A673 (cell line): ENCODE measurements at regions not wholly inside any gene's neighbourhood (a gene's known extent, or its start where the extent isn't known, plus 50 kb on each side); places are given as distances from the start of the nearest gene placed in this dataset.

Experiments used
- EZH2 ChIP-seq: fragments of 200-600 bp; sonication (generic); IDR thresholded peaks from 2 replicates; pipeline ENCODE4 v1.6.1; 2017; ENCODE audit warnings: borderline replicate concordance, low read depth, mild to moderate bottlenecking, mixed read lengths, antibody characterized with exemption, low read length; ENCODE audit not compliant: poor library complexity, severe bottlenecking
- TF ChIP-seq, protein P1 (sequence below): fragments of 300-800, 200-600 bp; sonication (generic); conservative IDR thresholded peaks from 2 replicates; pipeline ENCODE4 v1.5.1; 2017; ENCODE audit warnings: low read depth, mild to moderate bottlenecking, antibody characterized with exemption, low read length, moderate library complexity, mixed read lengths

DNA sequence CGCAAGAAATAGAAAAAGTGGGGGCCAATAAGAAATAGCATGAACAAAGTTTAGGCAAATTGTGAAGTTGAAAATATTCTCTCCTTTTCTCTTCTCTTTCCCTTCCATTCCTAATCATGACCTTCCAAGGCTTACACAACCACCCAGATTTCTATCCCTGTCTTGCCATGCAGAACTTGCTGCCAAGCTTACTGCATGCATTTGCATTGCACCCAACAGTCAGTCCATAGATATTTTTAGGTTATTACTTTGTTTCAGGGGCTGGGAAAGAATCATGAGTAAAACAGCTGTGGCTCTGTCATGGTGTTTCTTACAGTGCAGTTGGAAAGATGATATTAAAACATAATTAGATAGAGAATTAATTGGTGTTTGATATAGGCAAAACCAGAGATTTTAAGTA is 219.4 kb downstream of the PTGER3 start:
- TF ChIP-seq, protein P1, sequence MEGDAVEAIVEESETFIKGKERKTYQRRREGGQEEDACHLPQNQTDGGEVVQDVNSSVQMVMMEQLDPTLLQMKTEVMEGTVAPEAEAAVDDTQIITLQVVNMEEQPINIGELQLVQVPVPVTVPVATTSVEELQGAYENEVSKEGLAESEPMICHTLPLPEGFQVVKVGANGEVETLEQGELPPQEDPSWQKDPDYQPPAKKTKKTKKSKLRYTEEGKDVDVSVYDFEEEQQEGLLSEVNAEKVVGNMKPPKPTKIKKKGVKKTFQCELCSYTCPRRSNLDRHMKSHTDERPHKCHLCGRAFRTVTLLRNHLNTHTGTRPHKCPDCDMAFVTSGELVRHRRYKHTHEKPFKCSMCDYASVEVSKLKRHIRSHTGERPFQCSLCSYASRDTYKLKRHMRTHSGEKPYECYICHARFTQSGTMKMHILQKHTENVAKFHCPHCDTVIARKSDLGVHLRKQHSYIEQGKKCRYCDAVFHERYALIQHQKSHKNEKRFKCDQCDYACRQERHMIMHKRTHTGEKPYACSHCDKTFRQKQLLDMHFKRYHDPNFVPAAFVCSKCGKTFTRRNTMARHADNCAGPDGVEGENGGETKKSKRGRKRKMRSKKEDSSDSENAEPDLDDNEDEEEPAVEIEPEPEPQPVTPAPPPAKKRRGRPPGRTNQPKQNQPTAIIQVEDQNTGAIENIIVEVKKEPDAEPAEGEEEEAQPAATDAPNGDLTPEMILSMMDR = no peak
- no peak for TF ChIP-seq EZH2
